Right renal cortex interstitium (tissue), 3 donors: ENCODE measurements at regions not wholly inside any gene's neighbourhood (a gene's known extent, or its start where the extent isn't known, plus 50 kb on each side); places are given as distances from the start of the nearest gene placed in this dataset.
A peak's percentile ranks its signal among the peaks of the same experiment; 100 is the strongest.

ENCODE experiments used
- DNase-seq, 3 donors: peaks; one replicate each; pipeline ENCODE4 v3.0.0-alpha.2; 2013; ENCODE audit warnings: low read depth in 3 of 3, low spot score in 2 of 3

DNA sequence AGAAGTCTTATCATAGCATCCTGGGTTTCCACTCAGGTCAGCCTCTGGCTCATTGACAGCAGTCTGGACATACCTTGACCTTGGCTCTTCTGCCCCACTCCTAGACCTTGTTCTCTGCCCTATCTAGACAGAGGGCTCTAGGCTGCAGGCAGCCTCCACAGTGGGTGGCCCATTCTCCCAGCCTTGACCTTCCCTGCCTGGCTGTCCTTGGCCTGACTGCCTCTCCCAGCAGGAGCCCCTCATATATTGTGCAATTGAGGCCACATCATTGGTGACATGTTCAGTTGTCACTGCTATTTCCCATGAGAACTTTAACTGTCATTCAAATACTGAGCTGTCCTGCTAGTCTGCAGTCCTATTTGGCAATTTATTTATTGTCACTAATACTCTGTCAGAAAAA lies 503.4 kb downstream of the PLXNA4 start:
- DNase-seq: no peak

- DNase-seq: no peak
These were observed 504.1 kb downstream of the PLXNA4 start for GRCh38 chr7:132072165-132072564.

- no peak for DNase-seq
These were observed 507.0 kb downstream of the PLXNA4 start for GRCh38 chr7:132069306-132069705.

GRCh38 chr7:132066761-132067171 lies 509.5 kb downstream of the PLXNA4 start:
- DNase-seq: peak in 1 of 3 donors; percentile 13

GRCh38 chr7:132065989-132066603 lies 509.7 kb upstream of the PODXL start:
- DNase-seq: no peak

- peak in 1 of 3 donors; percentile 8 for DNase-seq
These were observed 509.0 kb upstream of the PODXL start for GRCh38 chr7:132065193-132065988.

GRCh38 chr7:132063800-132064199 lies 507.4 kb upstream of the PODXL start:
- DNase-seq: no peak

DNA sequence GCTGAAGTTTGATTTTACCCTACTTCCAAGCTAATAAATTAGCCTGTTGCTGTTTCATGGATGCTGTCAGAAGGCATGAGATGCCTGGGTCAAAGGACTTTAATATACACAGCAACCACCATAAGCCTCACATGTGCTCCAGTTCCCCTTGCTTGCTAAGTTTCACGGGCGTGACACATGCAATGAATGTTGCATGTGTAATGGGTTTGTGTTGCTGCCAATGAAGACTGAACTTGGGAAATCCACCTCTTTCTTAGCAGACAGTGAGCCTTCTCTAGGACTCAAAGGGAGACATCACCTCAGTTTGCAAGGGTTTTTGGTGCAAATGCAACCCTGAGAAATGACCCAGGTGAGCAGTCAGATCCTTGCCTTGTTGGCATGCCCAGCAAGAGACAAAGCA lies 505.5 kb upstream of the PODXL start:
- no peak for DNase-seq

DNA sequence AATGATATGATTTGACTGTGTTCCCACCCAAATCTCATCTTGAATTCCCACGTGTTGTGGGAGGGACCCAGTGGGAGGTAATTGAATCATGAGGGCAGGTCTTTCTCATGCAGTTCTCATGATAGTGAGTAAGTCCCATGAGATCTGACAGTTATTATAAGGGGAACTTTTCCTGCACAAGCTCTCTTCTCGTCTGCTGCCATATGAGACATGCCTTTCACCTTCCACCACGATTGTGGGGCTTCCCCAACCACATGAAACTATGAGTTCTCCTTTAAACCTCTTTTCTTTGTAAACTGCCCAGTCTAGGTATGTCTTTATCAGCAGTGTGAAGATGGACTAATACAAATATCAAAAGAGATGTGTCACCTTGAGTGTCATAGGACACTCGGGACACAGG lies 502.7 kb upstream of the PODXL start:
- DNase-seq: no peak

DNA sequence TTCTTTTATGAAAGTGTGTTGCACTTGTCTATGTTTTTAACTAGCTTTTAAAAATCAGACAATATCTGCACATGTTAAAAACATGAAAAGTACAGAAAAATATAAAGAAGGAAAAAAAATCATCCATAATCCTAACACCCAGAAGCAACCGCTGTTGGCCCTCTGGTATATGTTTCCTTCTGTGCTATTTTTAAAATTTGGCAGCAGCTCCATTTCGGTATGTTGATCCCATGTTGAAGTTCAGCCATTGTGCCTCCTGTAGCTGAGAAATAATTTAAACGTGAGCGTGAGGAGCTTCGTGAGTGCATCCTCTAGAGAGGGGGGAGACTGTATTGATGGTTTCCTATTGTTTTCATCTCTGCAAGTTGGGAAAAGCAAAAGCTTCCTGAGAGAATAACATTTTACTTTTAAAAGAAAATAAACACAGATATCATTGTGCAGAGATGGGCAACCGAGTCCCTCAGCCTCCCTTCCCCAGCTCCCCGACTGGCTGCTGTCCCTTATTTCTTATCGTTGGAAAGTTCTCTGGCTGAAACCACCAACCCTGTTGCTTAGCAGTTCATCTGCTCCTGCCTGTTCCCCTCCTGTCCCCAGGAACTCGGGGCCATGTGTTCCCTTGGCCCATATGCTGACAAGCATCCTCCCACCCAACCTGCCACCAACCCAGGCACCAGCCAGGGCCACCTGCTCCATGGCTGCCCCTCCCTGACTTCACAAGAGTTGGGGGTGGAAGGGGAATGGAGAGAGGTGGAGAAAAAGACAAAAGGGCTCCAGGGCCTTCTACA lies 499.1 kb upstream of the PODXL start:
- no peak for DNase-seq

- no peak for DNase-seq
These were observed 497.4 kb upstream of the PODXL start for GRCh38 chr7:132053871-132054270.

- DNase-seq: no peak
These were observed 494.9 kb upstream of the PODXL start for GRCh38 chr7:132051311-132051710.

GRCh38 chr7:132049462-132050304 lies 493.3 kb upstream of the PODXL start:
- no peak for DNase-seq

DNA sequence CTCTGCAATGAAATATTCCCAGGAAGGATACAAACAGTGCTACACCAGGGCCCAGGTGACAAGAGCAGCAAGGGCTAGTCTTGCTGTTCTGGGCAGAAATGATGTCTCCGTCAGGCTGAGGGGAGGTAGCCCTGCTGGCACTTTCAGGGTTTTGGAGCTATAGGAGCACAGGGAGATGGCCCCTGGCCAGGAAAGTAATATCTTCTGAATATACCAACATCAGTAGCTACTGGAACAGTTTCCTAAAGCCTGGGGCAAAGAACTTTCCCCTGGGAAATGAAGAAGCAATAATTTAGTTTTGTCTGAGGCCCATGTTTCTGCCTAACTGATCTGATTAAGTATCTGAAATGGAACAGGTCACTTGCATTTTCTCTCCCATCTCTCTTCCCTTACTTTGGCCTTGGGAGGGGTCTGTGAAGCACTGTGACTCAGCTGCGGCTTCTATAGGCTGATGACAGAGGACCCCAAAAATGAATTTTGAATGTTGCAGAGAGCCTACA lies 489.1 kb upstream of the PODXL start:
- DNase-seq: no peak

DNA sequence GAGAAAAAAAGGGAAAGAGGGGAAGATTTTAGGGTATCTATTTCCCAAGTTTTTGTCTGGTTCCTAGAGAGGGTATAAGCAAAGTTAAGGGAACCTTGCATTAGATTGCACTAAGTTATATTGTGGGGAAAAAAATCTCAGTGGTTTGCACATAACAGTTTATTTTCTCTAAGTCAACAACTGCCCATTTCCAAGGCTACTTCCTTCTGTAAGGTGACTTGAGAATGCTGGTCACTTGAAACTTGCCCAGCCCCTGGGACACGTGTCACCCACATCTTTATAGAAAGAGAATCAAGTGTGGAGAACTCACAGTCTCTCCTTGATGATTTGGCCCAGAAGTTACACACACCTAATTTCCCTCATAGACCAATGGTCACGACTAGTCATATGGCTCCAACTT lies 488.6 kb upstream of the PODXL start:
- DNase-seq: no peak

DNA sequence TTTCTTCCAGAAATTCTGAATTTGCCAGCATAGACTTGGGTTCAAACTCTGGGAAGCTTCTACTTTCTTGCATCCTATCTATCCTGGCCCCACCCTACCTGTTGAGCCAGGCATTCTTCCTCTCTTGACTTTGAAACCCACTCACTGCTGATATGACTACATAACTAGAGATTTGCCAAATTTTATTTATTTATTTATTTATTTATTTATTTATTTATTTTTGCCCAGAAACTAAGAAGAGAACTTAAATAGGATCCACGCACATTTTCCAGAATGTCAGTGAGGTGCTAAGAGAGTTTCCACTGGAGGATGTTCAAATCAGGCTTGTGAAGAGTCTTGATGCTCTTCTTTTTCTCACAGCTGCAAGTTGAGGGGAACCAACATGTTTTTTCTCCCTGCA lies 487.8 kb upstream of the PODXL start:
- no peak for DNase-seq

DNA sequence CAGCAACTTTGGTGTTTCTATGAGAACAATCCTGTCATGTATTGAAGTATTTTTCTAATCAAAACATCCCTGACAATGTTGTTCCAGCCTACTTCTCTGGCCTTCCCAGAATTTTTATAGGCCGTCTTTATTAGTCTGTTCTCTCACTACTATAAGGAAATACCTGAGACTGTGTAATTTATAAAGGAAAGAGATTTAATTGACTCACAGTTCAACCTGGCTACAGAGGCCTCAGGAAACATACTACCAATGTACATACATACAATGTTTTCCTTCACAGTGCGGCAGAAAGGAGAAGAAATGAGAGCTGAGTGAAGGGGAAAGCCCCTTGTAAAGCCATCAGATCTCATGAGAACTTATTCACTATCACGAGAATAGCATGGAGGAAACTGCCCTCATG lies 484.7 kb upstream of the PODXL start:
- DNase-seq: no peak

DNA sequence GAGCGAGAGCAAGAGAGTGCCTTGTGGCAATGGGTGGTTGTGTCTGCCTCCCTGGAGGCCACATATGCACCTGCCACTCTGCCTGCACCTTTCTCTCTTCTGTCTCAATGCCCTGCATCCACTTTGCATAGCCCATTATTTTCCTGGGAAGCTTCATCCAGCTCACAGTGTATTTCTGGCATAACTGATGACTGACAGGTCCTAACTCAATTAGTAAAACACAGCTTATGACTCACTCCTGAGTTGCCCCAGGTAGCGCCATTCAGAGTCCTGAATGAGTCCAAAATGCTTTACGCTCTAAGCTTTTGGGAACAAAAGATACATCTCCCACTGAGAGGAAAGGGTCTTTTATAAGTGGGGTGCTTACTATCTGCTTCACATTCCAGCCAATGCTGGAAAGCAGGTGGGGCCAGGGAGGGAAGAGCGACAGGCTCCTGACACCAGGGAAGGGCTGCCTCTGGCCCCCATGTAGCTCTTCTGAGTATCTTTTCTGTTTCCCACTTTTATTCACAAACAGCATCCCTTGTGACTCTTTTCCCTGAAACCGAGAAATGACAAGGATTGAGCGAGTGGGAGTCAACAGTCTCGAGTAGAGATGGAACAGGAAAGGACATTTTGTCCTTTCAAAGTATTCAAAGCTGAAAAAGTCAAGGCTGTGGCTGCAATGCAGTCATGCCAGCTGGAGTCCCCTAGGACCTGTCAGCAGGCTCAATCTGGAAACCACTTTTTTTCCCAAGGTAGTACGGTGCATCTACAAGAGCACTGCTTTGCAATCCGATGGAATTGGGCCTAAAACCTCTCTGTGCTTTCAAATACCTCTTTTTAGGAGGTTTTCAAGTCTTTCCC lies 479.3 kb upstream of the PODXL start:
- no peak for DNase-seq

DNA sequence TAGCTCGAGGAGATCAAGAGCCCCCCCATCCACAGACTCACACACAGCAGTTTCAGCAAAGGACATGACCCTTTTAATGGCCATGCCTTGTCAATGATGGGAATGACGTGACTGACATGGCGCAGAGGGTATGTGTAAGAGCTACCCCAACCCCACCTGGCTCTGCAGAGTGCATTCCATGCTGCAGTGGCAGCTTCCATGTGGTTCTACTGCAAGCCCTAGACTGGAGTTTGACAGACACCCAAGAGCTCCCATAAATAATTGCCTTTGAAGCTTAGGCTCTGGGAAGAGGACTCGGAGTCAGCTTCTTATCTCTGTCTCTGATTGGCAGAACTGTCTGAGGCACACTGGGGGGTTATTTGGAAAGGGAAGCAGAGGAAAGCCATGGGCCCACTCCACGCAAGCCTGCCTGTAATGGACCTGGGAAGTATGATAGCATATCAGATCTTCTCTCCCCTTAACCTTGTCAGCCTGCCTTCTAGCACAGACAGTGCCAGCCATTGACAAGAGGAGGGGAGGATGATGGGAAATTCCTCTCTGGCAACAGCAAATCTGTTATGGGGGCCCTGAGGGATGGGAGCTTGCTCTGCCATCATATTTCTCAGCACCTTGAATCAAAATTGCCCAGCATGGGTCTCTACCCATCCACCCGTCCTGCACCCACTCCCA lies 478.5 kb upstream of the PODXL start:
- DNase-seq: no peak
